G401.6 (cell line): ENCODE measurements at regions not wholly inside any gene's neighbourhood (a gene's known extent, or its start where the extent isn't known, plus 50 kb on each side); places are given as distances from the start of the nearest gene placed in this dataset.
A peak's percentile ranks its signal among the peaks of the same experiment; 100 is the strongest.
"Not testable (repeated sequence)": the region's sequence is repeated elsewhere in the genome, so short reads cannot be mapped to it uniquely, and the experiment has no call there.

Experiments used
- FAIRE-seq: peaks from 2 replicates; lab custom pipeline; 2012; peaks lifted over from hg19 to GRCh38; lab: Jason Lieb, UNC

- no peak for FAIRE-seq
Measured at GRCh38 chr2:219727771-219728429, 100.5 kb downstream of the SLC4A3 start.

GRCh38 chr2:219728991-219729487 is 101.6 kb downstream of the SLC4A3 start:
- FAIRE-seq: no peak

GRCh38 chr2:219731173-219731572 is 103.7 kb downstream of the SLC4A3 start:
- no peak for FAIRE-seq

- no peak for FAIRE-seq
Measured at GRCh38 chr2:219733106-219733505, 105.7 kb downstream of the SLC4A3 start.

GRCh38 chr2:219733746-219734145 is 106.3 kb downstream of the SLC4A3 start:
- FAIRE-seq: no peak

GRCh38 chr2:219736209-219736608 is 108.8 kb downstream of the SLC4A3 start:
- peak; percentile 96 for FAIRE-seq

GRCh38 chr2:219737270-219737691 is 109.9 kb downstream of the SLC4A3 start:
- no peak for FAIRE-seq

- FAIRE-seq: no peak
Measured at GRCh38 chr2:219739066-219739465, 111.6 kb downstream of the SLC4A3 start.

- no peak for FAIRE-seq
Measured at GRCh38 chr2:219739866-219740440, 112.5 kb downstream of the SLC4A3 start.

GRCh38 chr2:219743548-219743947 is 116.1 kb downstream of the SLC4A3 start:
- no peak for FAIRE-seq

GRCh38 chr2:219744066-219744465 is 116.6 kb downstream of the SLC4A3 start:
- no peak for FAIRE-seq

GRCh38 chr2:219744600-219744999 is 117.2 kb downstream of the SLC4A3 start:
- no peak for FAIRE-seq

GRCh38 chr2:219747637-219748036 is 120.2 kb downstream of the SLC4A3 start:
- FAIRE-seq: no peak

GRCh38 chr2:219748671-219749570 is 121.5 kb downstream of the SLC4A3 start:
- no peak for FAIRE-seq

- FAIRE-seq: not testable (repeated sequence)
Measured at GRCh38 chr2:219751121-219751520, 123.7 kb downstream of the SLC4A3 start.

- FAIRE-seq: no peak
Measured at GRCh38 chr2:219752726-219753125, 125.3 kb downstream of the SLC4A3 start.

- FAIRE-seq: no peak
Measured at GRCh38 chr2:219758907-219759680, 131.7 kb downstream of the SLC4A3 start.

GRCh38 chr2:219759801-219760200 is 132.4 kb downstream of the SLC4A3 start:
- FAIRE-seq: no peak

GRCh38 chr2:219765231-219765911 is 137.9 kb downstream of the SLC4A3 start:
- no peak for FAIRE-seq

GRCh38 chr2:219766658-219767057 is 139.2 kb downstream of the SLC4A3 start:
- no peak for FAIRE-seq

- no peak for FAIRE-seq
Measured at GRCh38 chr2:219769090-219769910, 141.9 kb downstream of the SLC4A3 start.
